ENCODE measurements at regions not wholly inside any gene's neighbourhood (a gene's known extent, or its start where the extent isn't known, plus 50 kb on each side); places are given as distances from the start of the nearest gene placed in this dataset.

DNA sequence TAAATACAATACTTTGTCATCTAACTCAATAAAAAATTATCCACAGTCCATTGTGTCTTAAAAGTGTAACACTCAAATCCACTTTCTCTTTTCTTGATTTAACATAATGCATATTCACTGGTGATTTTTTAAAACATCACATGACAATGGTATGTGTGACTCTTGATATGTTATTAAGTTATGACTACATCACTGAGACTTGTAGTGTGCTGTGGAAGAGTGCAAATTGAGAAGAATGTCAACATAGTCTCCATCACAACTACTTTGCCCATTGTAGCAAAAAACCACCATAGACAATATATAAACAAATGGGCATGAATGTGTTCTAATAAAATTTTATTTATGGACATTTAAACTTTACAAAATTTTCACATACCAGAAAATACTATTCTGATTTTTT is 380.7 kb upstream of the PMFBP1 start (continued):
- TF ChIP-seq, protein P1, sequence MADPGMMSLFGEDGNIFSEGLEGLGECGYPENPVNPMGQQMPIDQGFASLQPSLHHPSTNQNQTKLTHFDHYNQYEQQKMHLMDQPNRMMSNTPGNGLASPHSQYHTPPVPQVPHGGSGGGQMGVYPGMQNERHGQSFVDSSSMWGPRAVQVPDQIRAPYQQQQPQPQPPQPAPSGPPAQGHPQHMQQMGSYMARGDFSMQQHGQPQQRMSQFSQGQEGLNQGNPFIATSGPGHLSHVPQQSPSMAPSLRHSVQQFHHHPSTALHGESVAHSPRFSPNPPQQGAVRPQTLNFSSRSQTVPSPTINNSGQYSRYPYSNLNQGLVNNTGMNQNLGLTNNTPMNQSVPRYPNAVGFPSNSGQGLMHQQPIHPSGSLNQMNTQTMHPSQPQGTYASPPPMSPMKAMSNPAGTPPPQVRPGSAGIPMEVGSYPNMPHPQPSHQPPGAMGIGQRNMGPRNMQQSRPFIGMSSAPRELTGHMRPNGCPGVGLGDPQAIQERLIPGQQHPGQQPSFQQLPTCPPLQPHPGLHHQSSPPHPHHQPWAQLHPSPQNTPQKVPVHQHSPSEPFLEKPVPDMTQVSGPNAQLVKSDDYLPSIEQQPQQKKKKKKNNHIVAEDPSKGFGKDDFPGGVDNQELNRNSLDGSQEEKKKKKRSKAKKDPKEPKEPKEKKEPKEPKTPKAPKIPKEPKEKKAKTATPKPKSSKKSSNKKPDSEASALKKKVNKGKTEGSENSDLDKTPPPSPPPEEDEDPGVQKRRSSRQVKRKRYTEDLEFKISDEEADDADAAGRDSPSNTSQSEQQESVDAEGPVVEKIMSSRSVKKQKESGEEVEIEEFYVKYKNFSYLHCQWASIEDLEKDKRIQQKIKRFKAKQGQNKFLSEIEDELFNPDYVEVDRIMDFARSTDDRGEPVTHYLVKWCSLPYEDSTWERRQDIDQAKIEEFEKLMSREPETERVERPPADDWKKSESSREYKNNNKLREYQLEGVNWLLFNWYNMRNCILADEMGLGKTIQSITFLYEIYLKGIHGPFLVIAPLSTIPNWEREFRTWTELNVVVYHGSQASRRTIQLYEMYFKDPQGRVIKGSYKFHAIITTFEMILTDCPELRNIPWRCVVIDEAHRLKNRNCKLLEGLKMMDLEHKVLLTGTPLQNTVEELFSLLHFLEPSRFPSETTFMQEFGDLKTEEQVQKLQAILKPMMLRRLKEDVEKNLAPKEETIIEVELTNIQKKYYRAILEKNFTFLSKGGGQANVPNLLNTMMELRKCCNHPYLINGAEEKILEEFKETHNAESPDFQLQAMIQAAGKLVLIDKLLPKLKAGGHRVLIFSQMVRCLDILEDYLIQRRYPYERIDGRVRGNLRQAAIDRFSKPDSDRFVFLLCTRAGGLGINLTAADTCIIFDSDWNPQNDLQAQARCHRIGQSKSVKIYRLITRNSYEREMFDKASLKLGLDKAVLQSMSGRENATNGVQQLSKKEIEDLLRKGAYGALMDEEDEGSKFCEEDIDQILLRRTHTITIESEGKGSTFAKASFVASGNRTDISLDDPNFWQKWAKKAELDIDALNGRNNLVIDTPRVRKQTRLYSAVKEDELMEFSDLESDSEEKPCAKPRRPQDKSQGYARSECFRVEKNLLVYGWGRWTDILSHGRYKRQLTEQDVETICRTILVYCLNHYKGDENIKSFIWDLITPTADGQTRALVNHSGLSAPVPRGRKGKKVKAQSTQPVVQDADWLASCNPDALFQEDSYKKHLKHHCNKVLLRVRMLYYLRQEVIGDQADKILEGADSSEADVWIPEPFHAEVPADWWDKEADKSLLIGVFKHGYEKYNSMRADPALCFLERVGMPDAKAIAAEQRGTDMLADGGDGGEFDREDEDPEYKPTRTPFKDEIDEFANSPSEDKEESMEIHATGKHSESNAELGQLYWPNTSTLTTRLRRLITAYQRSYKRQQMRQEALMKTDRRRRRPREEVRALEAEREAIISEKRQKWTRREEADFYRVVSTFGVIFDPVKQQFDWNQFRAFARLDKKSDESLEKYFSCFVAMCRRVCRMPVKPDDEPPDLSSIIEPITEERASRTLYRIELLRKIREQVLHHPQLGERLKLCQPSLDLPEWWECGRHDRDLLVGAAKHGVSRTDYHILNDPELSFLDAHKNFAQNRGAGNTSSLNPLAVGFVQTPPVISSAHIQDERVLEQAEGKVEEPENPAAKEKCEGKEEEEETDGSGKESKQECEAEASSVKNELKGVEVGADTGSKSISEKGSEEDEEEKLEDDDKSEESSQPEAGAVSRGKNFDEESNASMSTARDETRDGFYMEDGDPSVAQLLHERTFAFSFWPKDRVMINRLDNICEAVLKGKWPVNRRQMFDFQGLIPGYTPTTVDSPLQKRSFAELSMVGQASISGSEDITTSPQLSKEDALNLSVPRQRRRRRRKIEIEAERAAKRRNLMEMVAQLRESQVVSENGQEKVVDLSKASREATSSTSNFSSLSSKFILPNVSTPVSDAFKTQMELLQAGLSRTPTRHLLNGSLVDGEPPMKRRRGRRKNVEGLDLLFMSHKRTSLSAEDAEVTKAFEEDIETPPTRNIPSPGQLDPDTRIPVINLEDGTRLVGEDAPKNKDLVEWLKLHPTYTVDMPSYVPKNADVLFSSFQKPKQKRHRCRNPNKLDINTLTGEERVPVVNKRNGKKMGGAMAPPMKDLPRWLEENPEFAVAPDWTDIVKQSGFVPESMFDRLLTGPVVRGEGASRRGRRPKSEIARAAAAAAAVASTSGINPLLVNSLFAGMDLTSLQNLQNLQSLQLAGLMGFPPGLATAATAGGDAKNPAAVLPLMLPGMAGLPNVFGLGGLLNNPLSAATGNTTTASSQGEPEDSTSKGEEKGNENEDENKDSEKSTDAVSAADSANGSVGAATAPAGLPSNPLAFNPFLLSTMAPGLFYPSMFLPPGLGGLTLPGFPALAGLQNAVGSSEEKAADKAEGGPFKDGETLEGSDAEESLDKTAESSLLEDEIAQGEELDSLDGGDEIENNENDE (IDR thresholded peaks at IDR 0.05; ENCODE audit: insufficient replicate concordance, low read length), result no peak
- TF ChIP-seq JUND (IDR thresholded peaks at IDR 0.05; ENCODE audit: low read length) (no peak), RFX5 (IDR thresholded peaks at IDR 0.05; ENCODE audit: borderline replicate concordance, low read depth, low read length) (no peak)
